Sigmoid colon (tissue), 6 donors: ENCODE measurements at regions not wholly inside any gene's neighbourhood (a gene's known extent, or its start where the extent isn't known, plus 50 kb on each side); places are given as distances from the start of the nearest gene placed in this dataset.

Experiments used
- DNase-seq: peaks from one replicate; pipeline ENCODE4 v3.0.0-alpha.2; 2019
- H3K27ac ChIP-seq, 4 donors: fragments of 200-600 bp; sonication (generic); one replicate each; pipeline ENCODE4 v1.5.1; 2016 to 2019; ENCODE audit warnings: mild to moderate bottlenecking in 1 of 4
- H3K27me3 ChIP-seq, 3 donors: fragments of 200-600 bp; sonication (generic); one replicate each; pipeline ENCODE4 v1.5.1; 2019; ENCODE audit warnings: mild to moderate bottlenecking in 1 of 3
- H3K36me3 ChIP-seq, 4 donors: fragments of 200-600 bp; sonication (generic); one replicate each; pipeline ENCODE4 v1.5.1; 2016 to 2019
- H3K4me1 ChIP-seq, 4 donors: fragments of 200-600 bp; sonication (generic); one replicate each; pipeline ENCODE4 v1.5.1; 2017 to 2019
- H3K4me3 ChIP-seq, 4 donors: fragments of 200-600 bp; sonication (generic); one replicate each; pipeline ENCODE4 v1.5.1; 2017 to 2019; ENCODE audit warnings: mild to moderate bottlenecking in 2 of 4, moderate library complexity in 1 of 4
- H3K9me3 ChIP-seq, 4 donors: fragments of 200-600 bp in 3 of 4; sonication (generic) in 3 of 4; one replicate each; pipeline versions ENCODE4 v1.5.1 to v1.6.1; 2013 to 2019
- EP300 ChIP-seq, 4 donors: sonication (generic); formaldehyde crosslinking; IDR thresholded peaks; one replicate each; pipeline ENCODE4 v1.6.1; 2017; ENCODE audit warnings: antibody characterized with exemption in 4 of 4
- POLR2A ChIP-seq, 2 donors: fragments of 450-650 bp; IDR thresholded peaks; one replicate each; pipeline ENCODE4 v1.6.1; 2016; ENCODE audit warnings: antibody characterized with exemption in 2 of 2, mild to moderate bottlenecking in 2 of 2, moderate library complexity in 2 of 2
- POLR2AphosphoS5 ChIP-seq, 4 donors: sonication (generic); formaldehyde crosslinking; IDR thresholded peaks; one replicate each; pipeline ENCODE4 v1.6.1; 2017; ENCODE audit warnings: antibody characterized with exemption in 4 of 4
- WGBS, 2 donors: extraction: QIAGEN DNeasy Blood & Tissue Kit; methylation state at CpG; one replicate each; pipeline ENCODE4 v1.1.7; 2013; 5-methylcytosine and 5-hydroxymethylcytosine counted together
- intact Hi-C: fragments of 100-400 bp; cut with DNase I; formaldehyde crosslinking; loops from one replicate; pipeline ENCODE4 v1.15.1; 2023
- TF ChIP-seq, protein P1 (sequence below), 4 experiments: fragments of 450-650 bp in 3 of 4; fragments of 200-600 bp in 1 of 4; IDR thresholded peaks; one replicate each; pipeline ENCODE4 v1.5.1; 2016 to 2019; ENCODE audit warnings: antibody characterized with exemption in 4 of 4, mild to moderate bottlenecking in 3 of 4, moderate library complexity in 2 of 4
- donor health status: healthy with polysubstance abuse.
- donor health status: healthy.

DNA sequence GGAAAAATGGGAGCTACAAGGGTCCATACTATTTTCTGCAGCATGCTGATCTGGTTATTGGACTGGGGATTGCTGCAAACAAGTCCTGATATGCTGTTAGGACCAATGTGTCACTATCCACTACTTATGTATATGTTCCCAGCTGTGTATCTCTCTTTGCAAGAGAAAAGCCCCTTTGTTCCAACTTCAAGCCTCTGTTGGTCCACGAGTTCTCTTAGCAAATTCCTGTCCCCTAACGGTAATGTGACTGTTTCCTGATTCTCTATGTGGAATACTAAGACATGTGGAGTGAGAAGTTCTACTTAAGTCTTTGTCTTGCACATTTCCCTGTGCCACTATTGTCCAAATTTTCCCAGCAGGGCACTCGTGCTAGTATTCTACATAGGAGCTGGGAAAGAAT lies 557.7 kb downstream of the FSCB start:
- DNase-seq = no peak
- Histone ChIP-seq H3K27me3 (no peaks in the 10 kb centered on the region), H3K4me3 (no peak overlapping the region), H3K4me1 (no peaks in the 10 kb centered on the region), H3K9me3 (no peaks in the 10 kb centered on the region), H3K36me3 (no peaks in the 10 kb centered on the region), H3K27ac (no peak overlapping the region)
- intact Hi-C loops = no loop called here
- 39 to 59% methylated on average over 3 of the region's 3 CpGs for WGBS, 2 donors
- TF ChIP-seq POLR2AphosphoS5 (IDR thresholded peaks at IDR 0.05) (no peak), POLR2A (IDR thresholded peaks at IDR 0.05) (no peak), EP300 (IDR thresholded peaks at IDR 0.05) (no peak)
- TF ChIP-seq, protein P1, sequence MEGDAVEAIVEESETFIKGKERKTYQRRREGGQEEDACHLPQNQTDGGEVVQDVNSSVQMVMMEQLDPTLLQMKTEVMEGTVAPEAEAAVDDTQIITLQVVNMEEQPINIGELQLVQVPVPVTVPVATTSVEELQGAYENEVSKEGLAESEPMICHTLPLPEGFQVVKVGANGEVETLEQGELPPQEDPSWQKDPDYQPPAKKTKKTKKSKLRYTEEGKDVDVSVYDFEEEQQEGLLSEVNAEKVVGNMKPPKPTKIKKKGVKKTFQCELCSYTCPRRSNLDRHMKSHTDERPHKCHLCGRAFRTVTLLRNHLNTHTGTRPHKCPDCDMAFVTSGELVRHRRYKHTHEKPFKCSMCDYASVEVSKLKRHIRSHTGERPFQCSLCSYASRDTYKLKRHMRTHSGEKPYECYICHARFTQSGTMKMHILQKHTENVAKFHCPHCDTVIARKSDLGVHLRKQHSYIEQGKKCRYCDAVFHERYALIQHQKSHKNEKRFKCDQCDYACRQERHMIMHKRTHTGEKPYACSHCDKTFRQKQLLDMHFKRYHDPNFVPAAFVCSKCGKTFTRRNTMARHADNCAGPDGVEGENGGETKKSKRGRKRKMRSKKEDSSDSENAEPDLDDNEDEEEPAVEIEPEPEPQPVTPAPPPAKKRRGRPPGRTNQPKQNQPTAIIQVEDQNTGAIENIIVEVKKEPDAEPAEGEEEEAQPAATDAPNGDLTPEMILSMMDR (IDR thresholded peaks at IDR 0.05) = no peak

DNA sequence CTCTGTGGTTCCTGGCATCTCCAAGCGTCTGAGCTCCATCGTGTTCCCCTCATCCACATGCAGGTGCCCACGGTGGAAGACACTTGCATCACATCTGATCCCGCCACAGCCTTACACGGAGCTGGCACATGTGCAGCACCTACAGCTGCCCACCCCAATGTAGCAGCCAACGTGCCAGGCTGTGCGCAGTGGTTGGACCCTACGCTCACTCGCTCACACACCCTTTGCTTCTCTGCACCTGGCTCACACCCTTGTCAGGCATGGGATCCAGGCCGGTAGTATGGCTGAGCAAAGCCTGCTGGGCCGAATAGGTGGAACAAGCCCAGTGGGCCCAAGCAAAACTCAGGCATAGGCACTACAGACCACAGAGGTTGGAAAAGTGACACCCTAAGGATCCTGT lies 567.2 kb downstream of the FSCB start:
- Histone ChIP-seq H3K27me3 (no peaks in the 10 kb centered on the region), H3K4me1 (no peaks in the 10 kb centered on the region), H3K9me3 (no peaks in the 10 kb centered on the region), H3K4me3 (no peak overlapping the region), H3K27ac (no peak overlapping the region), H3K36me3 (no peaks in the 10 kb centered on the region)
- TF ChIP-seq, protein P1 (IDR thresholded peaks at IDR 0.05) = no peak
- TF ChIP-seq POLR2A (IDR thresholded peaks at IDR 0.05) = no peak
- TF ChIP-seq EP300 (IDR thresholded peaks at IDR 0.05) = no peak
- TF ChIP-seq POLR2AphosphoS5 (IDR thresholded peaks at IDR 0.05) = no peak
- WGBS, 2 donors = 84 to 85% methylated on average over 11 of the region's 11 CpGs
- intact Hi-C loops = no loop called here
- no peak for DNase-seq

DNA sequence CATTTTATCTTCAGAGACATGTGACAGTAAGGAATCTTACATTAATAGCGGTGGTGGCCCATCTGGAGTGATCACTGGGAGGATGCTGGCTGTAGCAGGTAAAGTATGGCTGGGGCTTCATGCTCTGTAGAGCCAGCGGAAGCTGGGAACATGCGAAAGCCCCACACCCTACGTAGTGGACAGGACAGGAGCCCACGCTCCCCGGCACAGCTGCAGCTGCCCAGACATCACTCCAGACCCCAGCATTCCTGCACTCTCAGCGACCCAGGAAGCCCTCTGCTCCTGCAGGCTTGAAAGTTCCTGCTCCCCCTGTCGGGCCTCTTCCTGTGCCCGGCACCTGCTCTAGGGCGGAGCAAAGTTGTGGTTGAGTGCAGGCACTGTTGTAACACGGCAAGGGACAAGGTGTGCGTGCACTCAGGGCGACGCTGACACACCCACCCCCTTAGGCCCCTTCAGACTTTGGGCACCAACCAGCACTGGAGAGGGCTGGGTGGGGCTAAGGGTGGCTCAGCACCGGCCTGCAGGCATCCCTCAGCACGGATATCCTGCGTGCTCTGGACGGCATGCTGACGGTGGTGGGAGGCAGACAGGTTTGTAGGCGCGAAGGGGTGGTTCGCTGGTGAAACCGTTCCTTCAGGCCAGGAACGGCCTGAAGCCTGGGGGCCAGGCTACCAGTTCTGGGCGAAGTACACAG lies 568.3 kb downstream of the FSCB start:
- DNase-seq = no peak
- no peaks in the 10 kb centered on the region for H3K27me3 ChIP-seq
- no peaks in the 10 kb centered on the region for H3K9me3 ChIP-seq
- WGBS, 2 donors = 75 to 82% methylated on average over 25 of the region's 25 CpGs
- no peaks in the 10 kb centered on the region for H3K36me3 ChIP-seq
- TF ChIP-seq, protein P1 (IDR thresholded peaks at IDR 0.05) = no peak
- TF ChIP-seq POLR2AphosphoS5 (IDR thresholded peaks at IDR 0.05) (no peak), EP300 (IDR thresholded peaks at IDR 0.05) (no peak), POLR2A (IDR thresholded peaks at IDR 0.05) (no peak)
- no peak overlapping the region for H3K27ac ChIP-seq
- H3K4me1 ChIP-seq = no peaks in the 10 kb centered on the region
- intact Hi-C loops = no loop called here
- H3K4me3 ChIP-seq = no peak overlapping the region

DNA sequence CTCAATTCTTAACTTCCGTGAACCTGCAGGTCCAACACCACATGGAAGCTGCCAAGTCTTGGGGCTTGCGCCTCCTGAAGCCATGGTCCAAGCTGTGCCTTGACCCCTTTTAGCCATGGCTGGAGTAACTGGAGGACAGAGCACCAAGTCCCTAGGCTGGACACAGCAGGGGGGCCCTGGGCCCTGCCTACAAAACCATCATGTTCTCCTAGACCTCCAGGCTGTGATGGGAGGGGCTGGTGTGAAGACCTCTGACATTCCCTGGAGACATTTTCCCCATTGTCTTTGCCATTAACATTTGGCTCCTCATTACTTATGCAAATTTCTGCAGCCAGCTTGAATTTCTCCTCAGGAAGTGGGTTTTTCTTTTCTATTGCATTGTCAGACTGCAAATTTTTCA lies 570.1 kb downstream of the FSCB start:
- no peaks in the 10 kb centered on the region for H3K36me3 ChIP-seq
- DNase-seq = no peak
- H3K4me1 ChIP-seq = no peaks in the 10 kb centered on the region
- TF ChIP-seq, protein P1 (IDR thresholded peaks at IDR 0.05) = no peak
- TF ChIP-seq POLR2A (IDR thresholded peaks at IDR 0.05) (no peak), POLR2AphosphoS5 (IDR thresholded peaks at IDR 0.05) (no peak), EP300 (IDR thresholded peaks at IDR 0.05) (no peak)
- 95 to 97% methylated on average over 2 of the region's 2 CpGs for WGBS, 2 donors
- H3K4me3 ChIP-seq = no peak overlapping the region
- H3K9me3 ChIP-seq = no peaks in the 10 kb centered on the region
- intact Hi-C loops = no loop called here
- H3K27me3 ChIP-seq = no peaks in the 10 kb centered on the region
- H3K27ac ChIP-seq = no peak overlapping the region

DNA sequence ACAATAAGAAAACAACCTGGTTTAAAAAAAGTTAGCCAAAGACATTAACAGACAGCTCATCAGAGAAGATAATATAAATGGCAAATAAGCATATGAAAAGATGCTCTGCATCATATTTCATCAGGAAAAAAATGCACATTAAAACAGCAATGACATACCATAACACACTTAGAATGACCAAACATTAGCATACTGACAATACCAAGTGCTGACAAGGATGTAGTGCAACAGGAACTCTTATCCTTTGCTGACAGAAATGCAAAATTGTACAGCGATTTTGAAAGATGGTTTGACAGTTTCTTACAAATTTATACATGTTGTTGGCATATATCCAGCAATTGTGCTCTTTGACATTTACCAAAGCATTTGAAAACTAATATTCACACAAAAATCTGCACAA lies 573.0 kb downstream of the FSCB start:
- no peak overlapping the region for H3K4me3 ChIP-seq
- no peaks in the 10 kb centered on the region for H3K9me3 ChIP-seq
- TF ChIP-seq, protein P1 (IDR thresholded peaks at IDR 0.05) = no peak
- TF ChIP-seq EP300 (IDR thresholded peaks at IDR 0.05) (no peak), POLR2AphosphoS5 (IDR thresholded peaks at IDR 0.05) (no peak), POLR2A (IDR thresholded peaks at IDR 0.05) (no peak)
- no peak for DNase-seq
- no peaks in the 10 kb centered on the region for H3K27me3 ChIP-seq
- no peak overlapping the region for H3K27ac ChIP-seq
- no peaks in the 10 kb centered on the region for H3K4me1 ChIP-seq
- H3K36me3 ChIP-seq = no peaks in the 10 kb centered on the region
- WGBS, 2 donors = 73 to 88% methylated on average over 1 of the region's 1 CpG
- intact Hi-C loops = no loop called here
